Tibial nerve (tissue), 3 donors: ENCODE measurements at regions not wholly inside any gene's neighbourhood (a gene's known extent, or its start where the extent isn't known, plus 50 kb on each side); places are given as distances from the start of the nearest gene placed in this dataset.

ENCODE experiments used
- CTCF ChIP-seq, 5 experiments: fragments of 200-600 bp in 3 of 5; fragments of 450-650 bp in 2 of 5; sonication (generic) in 3 of 5; IDR thresholded peaks; one replicate each; pipeline ENCODE4 v1.5.1; 2016 to 2019; ENCODE audit warnings: antibody characterized with exemption in 5 of 5, mild to moderate bottlenecking in 3 of 5, moderate library complexity in 2 of 5
- POLR2A ChIP-seq, 2 donors: fragments of 450-650 bp; IDR thresholded peaks; one replicate each; pipeline ENCODE4 v1.6.1; 2017; ENCODE audit warnings: antibody characterized with exemption in 2 of 2, mild to moderate bottlenecking in 2 of 2, moderate library complexity in 2 of 2

- no peak for TF ChIP-seq CTCF (IDR thresholded peaks at IDR 0.05)
- TF ChIP-seq POLR2A (IDR thresholded peaks at IDR 0.05) = no peak
Measured at GRCh38 chr1:80910426-80910825, 890.3 kb upstream of the ADGRL2 start.
